ENCODE measurements at regions not wholly inside any gene's neighbourhood (a gene's known extent, or its start where the extent isn't known, plus 50 kb on each side); places are given as distances from the start of the nearest gene placed in this dataset.
"Not testable (repeated sequence)": the region's sequence is repeated elsewhere in the genome, so short reads cannot be mapped to it uniquely, and the experiment has no call there.

- not testable (repeated sequence) for DNase-seq
These were observed 102.5 kb upstream of the UGP2 start for GRCh38 chr2:63739180-63739579.

GRCh38 chr2:63740020-63740419 lies 101.7 kb upstream of the UGP2 start:
- DNase-seq, result no peak

GRCh38 chr2:63740943-63741342 lies 100.8 kb upstream of the UGP2 start:
- no peak for DNase-seq

- no peak for DNase-seq
These were observed 99.7 kb upstream of the UGP2 start for GRCh38 chr2:63741884-63742579.

GRCh38 chr2:63742580-63742976 lies 99.1 kb upstream of the UGP2 start:
- no peak for DNase-seq

- no peak for DNase-seq
These were observed 98.3 kb upstream of the UGP2 start for GRCh38 chr2:63743170-63743981.

- no peak for DNase-seq
These were observed 97.4 kb upstream of the UGP2 start for GRCh38 chr2:63743982-63744966.

GRCh38 chr2:63746548-63746947 lies 95.1 kb upstream of the UGP2 start:
- not testable (repeated sequence) for DNase-seq

- DNase-seq, result no peak
These were observed 89.8 kb upstream of the UGP2 start for GRCh38 chr2:63751901-63752300.

GRCh38 chr2:63755216-63755615 lies 86.5 kb upstream of the UGP2 start:
- DNase-seq, result peak; percentile 12

- DNase-seq, result no peak
These were observed 85.7 kb upstream of the UGP2 start for GRCh38 chr2:63755965-63756364.

GRCh38 chr2:63763391-63763941 lies 78.2 kb upstream of the UGP2 start:
- no peak for DNase-seq

- no peak for DNase-seq
These were observed 77.1 kb upstream of the UGP2 start for GRCh38 chr2:63764630-63765029.

GRCh38 chr2:63765117-63765516 lies 76.6 kb upstream of the UGP2 start:
- no peak for DNase-seq

GRCh38 chr2:63767307-63767706 lies 74.4 kb upstream of the UGP2 start:
- no peak for DNase-seq

GRCh38 chr2:63768051-63768450 lies 73.6 kb upstream of the UGP2 start:
- no peak for DNase-seq

GRCh38 chr2:63769915-63770314 lies 71.8 kb upstream of the UGP2 start:
- no peak for DNase-seq

GRCh38 chr2:63772061-63772460 lies 69.6 kb upstream of the UGP2 start:
- no peak for DNase-seq

GRCh38 chr2:63775191-63775590 lies 66.5 kb upstream of the UGP2 start:
- no peak for DNase-seq

- DNase-seq, result no peak
These were observed 65.3 kb upstream of the UGP2 start for GRCh38 chr2:63776382-63776781.

- DNase-seq, result no peak
These were observed 63.9 kb upstream of the UGP2 start for GRCh38 chr2:63777816-63778215.

- DNase-seq, result no peak
These were observed 63.3 kb upstream of the UGP2 start for GRCh38 chr2:63778391-63778790.
